Skeletal muscle satellite cell (primary cell): ENCODE measurements at regions not wholly inside any gene's neighbourhood (a gene's known extent, or its start where the extent isn't known, plus 50 kb on each side); places are given as distances from the start of the nearest gene placed in this dataset.

Experiments
- H3K27me3 ChIP-seq: 2 replicates; pipeline ENCODE4 v1.7.0; 2013; ENCODE audit warnings: low read length; ENCODE audit not compliant: control insufficient read depth, insufficient read depth
- H3K36me3 ChIP-seq: 2 replicates; pipeline ENCODE4 v1.7.0; 2013; ENCODE audit warnings: mild to moderate bottlenecking, control low read depth, low read length; ENCODE audit not compliant: insufficient read depth
- H3K4me1 ChIP-seq: 2 replicates; pipeline ENCODE4 v1.7.0; 2013; ENCODE audit warnings: low read length; ENCODE audit not compliant: control insufficient read depth, insufficient read depth
- H3K4me2 ChIP-seq: 2 replicates; pipeline ENCODE4 v1.7.0; 2013; ENCODE audit warnings: mild to moderate bottlenecking, low read length
- H3K4me3 ChIP-seq: 2 replicates; pipeline ENCODE4 v1.7.0; 2013; ENCODE audit warnings: low read length
- H3K9ac ChIP-seq: 2 replicates; pipeline ENCODE4 v1.7.0; 2013; ENCODE audit warnings: mild to moderate bottlenecking, low read depth, low read length, moderate library complexity
- H3K9me3 ChIP-seq: replicated peaks from 2 replicates; pipeline ENCODE4 v1.7.0; 2013; ENCODE audit warnings: mild to moderate bottlenecking, control low read depth, low read length

GRCh38 chr5:4983701-4984100 lies 156.4 kb upstream of the ADAMTS16 start:
- H3K9ac ChIP-seq: no peak overlapping the region
- peaks cover 13% of the 10 kb centered on the region for H3K27me3 ChIP-seq
- H3K4me1 ChIP-seq: no peaks in the 10 kb centered on the region
- H3K9me3 ChIP-seq: no peaks in the 10 kb centered on the region
- H3K36me3 ChIP-seq: no peaks in the 10 kb centered on the region
- H3K4me3 ChIP-seq: no peak overlapping the region
- no peak overlapping the region for H3K4me2 ChIP-seq

- peaks cover 13% of the 10 kb centered on the region for H3K27me3 ChIP-seq
- no peak overlapping the region for H3K4me3 ChIP-seq
- no peak overlapping the region for H3K4me2 ChIP-seq
- H3K36me3 ChIP-seq: no peaks in the 10 kb centered on the region
- no peak overlapping the region for H3K9ac ChIP-seq
- H3K9me3 ChIP-seq: no peaks in the 10 kb centered on the region
- no peaks in the 10 kb centered on the region for H3K4me1 ChIP-seq
These were observed 155.7 kb upstream of the ADAMTS16 start for GRCh38 chr5:4984461-4984860.

GRCh38 chr5:4987431-4987830 lies 152.7 kb upstream of the ADAMTS16 start:
- no peaks in the 10 kb centered on the region for H3K4me1 ChIP-seq
- H3K4me2 ChIP-seq: no peak overlapping the region
- peaks cover 9% of the 10 kb centered on the region for H3K27me3 ChIP-seq
- no peak overlapping the region for H3K9ac ChIP-seq
- no peak overlapping the region for H3K4me3 ChIP-seq
- H3K36me3 ChIP-seq: no peaks in the 10 kb centered on the region
- no peaks in the 10 kb centered on the region for H3K9me3 ChIP-seq

- Histone ChIP-seq H3K4me2 (no peak overlapping the region), H3K4me1 (no peaks in the 10 kb centered on the region), H3K4me3 (no peak overlapping the region), H3K9me3 (no peaks in the 10 kb centered on the region), H3K9ac (no peak overlapping the region), H3K36me3 (no peaks in the 10 kb centered on the region), H3K27me3 (no peaks in the 10 kb centered on the region)
These were observed 151.0 kb upstream of the ADAMTS16 start for GRCh38 chr5:4989118-4989517.

GRCh38 chr5:4990017-4990416 lies 150.1 kb upstream of the ADAMTS16 start:
- Histone ChIP-seq H3K9me3 (no peaks in the 10 kb centered on the region), H3K9ac (no peak overlapping the region), H3K27me3 (no peaks in the 10 kb centered on the region), H3K4me1 (peaks cover 3% of the 10 kb centered on the region), H3K36me3 (no peaks in the 10 kb centered on the region), H3K4me2 (no peak overlapping the region), H3K4me3 (no peak overlapping the region)

GRCh38 chr5:4990462-4990861 lies 149.7 kb upstream of the ADAMTS16 start:
- Histone ChIP-seq H3K4me1 (peaks cover 3% of the 10 kb centered on the region), H3K9ac (no peak overlapping the region), H3K27me3 (no peaks in the 10 kb centered on the region), H3K9me3 (no peaks in the 10 kb centered on the region), H3K4me3 (no peak overlapping the region), H3K36me3 (no peaks in the 10 kb centered on the region), H3K4me2 (no peak overlapping the region)

- H3K36me3 ChIP-seq: no peaks in the 10 kb centered on the region
- no peak overlapping the region for H3K9ac ChIP-seq
- H3K4me3 ChIP-seq: no peak overlapping the region
- no peak overlapping the region for H3K4me2 ChIP-seq
- H3K4me1 ChIP-seq: peaks cover 3% of the 10 kb centered on the region
- no peaks in the 10 kb centered on the region for H3K9me3 ChIP-seq
- H3K27me3 ChIP-seq: no peaks in the 10 kb centered on the region
These were observed 148.2 kb upstream of the ADAMTS16 start for GRCh38 chr5:4991925-4992324.

GRCh38 chr5:4995014-4995413 lies 145.1 kb upstream of the ADAMTS16 start:
- H3K4me2 ChIP-seq: peak overlapping the region; percentile 9
- no peak overlapping the region for H3K4me3 ChIP-seq
- no peaks in the 10 kb centered on the region for H3K36me3 ChIP-seq
- H3K9ac ChIP-seq: no peak overlapping the region
- peaks cover 3% of the 10 kb centered on the region for H3K4me1 ChIP-seq
- H3K9me3 ChIP-seq: no peaks in the 10 kb centered on the region
- no peaks in the 10 kb centered on the region for H3K27me3 ChIP-seq

GRCh38 chr5:5005353-5005752 lies 134.8 kb upstream of the ADAMTS16 start:
- Histone ChIP-seq H3K9me3 (no peaks in the 10 kb centered on the region), H3K4me1 (no peaks in the 10 kb centered on the region), H3K9ac (no peak overlapping the region), H3K4me2 (no peak overlapping the region), H3K36me3 (no peaks in the 10 kb centered on the region), H3K4me3 (no peak overlapping the region), H3K27me3 (no peaks in the 10 kb centered on the region)

GRCh38 chr5:5006548-5006947 lies 133.6 kb upstream of the ADAMTS16 start:
- no peak overlapping the region for H3K4me3 ChIP-seq
- no peaks in the 10 kb centered on the region for H3K4me1 ChIP-seq
- no peaks in the 10 kb centered on the region for H3K36me3 ChIP-seq
- no peaks in the 10 kb centered on the region for H3K9me3 ChIP-seq
- no peak overlapping the region for H3K4me2 ChIP-seq
- H3K9ac ChIP-seq: no peak overlapping the region
- no peaks in the 10 kb centered on the region for H3K27me3 ChIP-seq

GRCh38 chr5:5009240-5009639 lies 130.9 kb upstream of the ADAMTS16 start:
- Histone ChIP-seq H3K4me1 (peaks cover under 1% of the 10 kb centered on the region), H3K4me3 (no peak overlapping the region), H3K27me3 (no peaks in the 10 kb centered on the region), H3K9ac (no peak overlapping the region), H3K36me3 (no peaks in the 10 kb centered on the region), H3K4me2 (no peak overlapping the region), H3K9me3 (no peaks in the 10 kb centered on the region)

- Histone ChIP-seq H3K4me2 (no peak overlapping the region), H3K9ac (no peak overlapping the region), H3K36me3 (no peaks in the 10 kb centered on the region), H3K4me3 (no peak overlapping the region), H3K4me1 (peaks cover 13% of the 10 kb centered on the region), H3K9me3 (no peaks in the 10 kb centered on the region), H3K27me3 (no peaks in the 10 kb centered on the region)
These were observed 129.0 kb upstream of the ADAMTS16 start for GRCh38 chr5:5011151-5011550.
